Heart right ventricle (tissue), 16 donors: ENCODE measurements at regions not wholly inside any gene's neighbourhood (a gene's known extent, or its start where the extent isn't known, plus 50 kb on each side); places are given as distances from the start of the nearest gene placed in this dataset.

Experiments
- ATAC-seq, 8 donors: fragments of 200-7000 bp; cut with Tn5 transposase; one replicate each; pipeline ENCODE4 v1.9.1; 2020; ENCODE audit warnings: mild to moderate bottlenecking in 8 of 8, moderate library complexity in 8 of 8, moderate number of reproducible peaks in 1 of 8
- DNase-seq, 2 donors: peaks; one replicate each; pipeline ENCODE4 v3.0.0-alpha.2; 2020
- H3K27ac ChIP-seq, 10 donors: fragments of 200-600 bp; sonication (generic) in 2 of 10; one replicate each; pipeline versions ENCODE4 v1.5.0 to v1.8.0; 2020 to 2022; ENCODE audit warnings: mild to moderate bottlenecking in 3 of 10
- H3K27me3 ChIP-seq, 7 donors: fragments of 200-600 bp; one replicate each; pipeline ENCODE4 v1.8.0; 2021 to 2022; ENCODE audit warnings: mild to moderate bottlenecking in 2 of 7
- H3K36me3 ChIP-seq, 9 donors: fragments of 200-600 bp; sonication (generic) in 1 of 9; one replicate each; pipeline versions ENCODE4 v1.5.0 to v1.8.0; 2020 to 2022; ENCODE audit warnings: mild to moderate bottlenecking in 2 of 9
- H3K4me1 ChIP-seq, 9 donors: fragments of 200-600 bp; sonication (generic) in 1 of 9; one replicate each; pipeline versions ENCODE4 v1.5.0 to v1.8.0; 2020 to 2022; ENCODE audit warnings: mild to moderate bottlenecking in 4 of 9
- H3K4me3 ChIP-seq, 10 donors: fragments of 200-600 bp; sonication (generic) in 2 of 10; one replicate each; pipeline versions ENCODE4 v1.5.0 to v1.8.0; 2020 to 2022; ENCODE audit warnings: mild to moderate bottlenecking in 7 of 10, moderate library complexity in 2 of 10
- H3K9me3 ChIP-seq, 11 donors: fragments of 200-600 bp in 10 of 11; sonication (generic) in 2 of 11; one replicate each; pipeline versions ENCODE4 v1.5.0 to v1.8.0; 2013 to 2022; ENCODE audit warnings: mild to moderate bottlenecking in 2 of 11, control low read depth in 1 of 11, moderate library complexity in 1 of 11
- CTCF ChIP-seq, 9 donors: fragments of 200-600 bp; sonication (generic) in 2 of 9; IDR thresholded peaks; one replicate each; pipeline versions ENCODE4 v1.5.0 to v1.8.0; 2021 to 2022; ENCODE audit warnings: antibody characterized with exemption in 9 of 9, mild to moderate bottlenecking in 5 of 9, moderate library complexity in 1 of 9
- WGBS, 2 donors: extraction: QIAGEN DNeasy Blood & Tissue Kit; methylation state at CpG; one replicate each; pipeline ENCODE4 v1.1.7; 2013; ENCODE audit warnings: inconsistent platforms in 1 of 2; 5-methylcytosine and 5-hydroxymethylcytosine counted together
- intact Hi-C, 10 donors: fragments of 100-400 bp; cut with DNase I; formaldehyde crosslinking; loops; one replicate each; pipeline versions ENCODE4 v1.11.1 to v1.14.2; 2022
- donor health status: Arrhythmogenic right ventricular cardiomyopathy.
- donor health status: ischemic (EF 13 %, LVEDD 7.1; RV severe dilation, severe dysfunction).
- donor health status: healthy with polysubstance abuse.
- donor health status: DM: no; HTN: yes; CAD: no.
- donor health status: DM: no; HTN: no; CAD: no.
- donor health status: ischemic (EF 25% LVEDD 6.9; RV normal size, moderate dysfunction).
- donor health status: ischemic (EF 25% LVEDD 5.7; RV mildly dilated, moderate dysfunction).
- donor health status: healthy.
- donor health status: DM: yes; HTN: yes; CAD: no.
- donor health status: Ischemic cardiomyopathy.
- donor health status: ischemic (EF 35%, LVEDD 5.7; RV mildly dilated, moderate dysfunction).
- donor health status: nonischemic (EF 11% LVEDD 7.7; RV severe dilation, severe dysfunction).
- donor health status: DM: yes; HTN: yes; CAD: no.
- donor health status: PGD.
- donor health status: ischemic (EF 29% LVEDD 5.4; RV normal size, mild dysfunction).
- donor health status: nonischemic (EF 23%, LVEDD 6.1; RV moderate dilation, normal function).

GRCh38 chr6:105951322-105951721 lies 134.8 kb upstream of the PRDM1 start:
- no peaks in the 10 kb centered on the region for H3K9me3 ChIP-seq
- DNase-seq = no peak
- H3K4me3 ChIP-seq = no peak overlapping the region
- no peak for TF ChIP-seq CTCF (IDR thresholded peaks at IDR 0.05)
- no peak for ATAC-seq
- no peak overlapping the region for H3K27ac ChIP-seq
- no peaks in the 10 kb centered on the region for H3K36me3 ChIP-seq
- WGBS, 2 donors = 71 to 92% methylated on average over 4 of the region's 4 CpGs
- H3K27me3 ChIP-seq = peaks cover 0 to 11% (median 0%) of the 10 kb centered on the region in 7 donors
- intact Hi-C loops = no loop called here
- peaks cover 0 to 16% (median 0%) of the 10 kb centered on the region in 9 donors for H3K4me1 ChIP-seq

GRCh38 chr6:105949869-105950268 lies 136.3 kb upstream of the PRDM1 start:
- H3K9me3 ChIP-seq = no peaks in the 10 kb centered on the region
- intact Hi-C loops = no loop called here
- H3K36me3 ChIP-seq = no peaks in the 10 kb centered on the region
- peaks cover 0 to 16% (median 0%) of the 10 kb centered on the region in 9 donors for H3K4me1 ChIP-seq
- H3K27me3 ChIP-seq = peaks cover 0 to 15% (median 0%) of the 10 kb centered on the region in 7 donors
- no peak overlapping the region for H3K4me3 ChIP-seq
- H3K27ac ChIP-seq = no peak overlapping the region
- DNase-seq (no peak), ATAC-seq (no peak)
- WGBS, 2 donors = 71 to 73% methylated on average over 2 of the region's 2 CpGs
- TF ChIP-seq CTCF (IDR thresholded peaks at IDR 0.05) = no peak

- no peaks in the 10 kb centered on the region for H3K36me3 ChIP-seq
- H3K9me3 ChIP-seq = no peaks in the 10 kb centered on the region
- ATAC-seq (no peak), DNase-seq (no peak)
- H3K4me1 ChIP-seq = peaks cover 0 to 5% (median 0%) of the 10 kb centered on the region in 9 donors
- no peak for TF ChIP-seq CTCF (IDR thresholded peaks at IDR 0.05)
- intact Hi-C loops = no loop called here
- 86 to 89% methylated on average over 2 of the region's 2 CpGs for WGBS, 2 donors
- no peak overlapping the region for H3K27ac ChIP-seq
- H3K27me3 ChIP-seq = peaks cover 0 to 4% (median 0%) of the 10 kb centered on the region in 7 donors
- no peak overlapping the region for H3K4me3 ChIP-seq
Observed at GRCh38 chr6:105943514-105943913, 142.6 kb upstream of the PRDM1 start.

DNA sequence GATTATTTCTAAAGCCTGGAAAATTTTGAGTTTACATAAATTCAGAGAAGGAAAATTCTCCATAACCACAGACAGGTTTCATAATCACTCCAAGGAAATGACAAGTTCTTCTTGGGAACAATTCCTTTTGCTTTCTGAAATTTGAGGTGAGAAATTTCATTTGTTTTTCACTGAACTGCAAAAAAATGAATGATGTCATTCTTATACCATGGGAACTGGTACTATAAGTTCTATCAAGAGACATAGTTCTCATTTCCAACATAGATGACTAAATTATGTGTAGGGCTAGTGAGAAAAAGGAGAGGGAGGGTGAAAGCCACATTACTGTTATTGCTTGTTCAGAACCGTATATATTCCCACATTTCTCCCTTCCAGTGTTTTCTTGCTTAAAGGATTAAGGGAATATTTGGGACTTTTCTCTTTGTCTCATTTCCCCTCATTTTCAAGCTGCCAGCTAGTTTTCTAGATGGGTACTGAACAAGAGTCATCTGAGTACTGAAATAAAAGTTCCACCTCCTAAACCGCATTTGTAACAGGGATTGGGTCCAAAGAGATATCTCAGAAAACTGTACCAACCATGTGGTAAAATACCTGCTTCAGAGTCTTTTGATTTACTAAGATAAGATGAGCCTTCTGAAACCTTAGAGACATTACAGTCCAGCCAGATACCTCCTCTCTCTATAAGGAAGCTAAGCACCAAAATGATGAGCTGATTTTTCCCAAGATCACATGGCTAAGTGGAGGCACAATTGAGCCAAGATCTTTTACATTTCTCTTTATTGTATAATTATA lies 144.3 kb upstream of the PRDM1 start:
- Histone ChIP-seq H3K4me3 (no peak overlapping the region), H3K4me1 (peaks cover 0 to 5% (median 0%) of the 10 kb centered on the region in 9 donors), H3K36me3 (no peaks in the 10 kb centered on the region), H3K27ac (no peak overlapping the region), H3K9me3 (no peaks in the 10 kb centered on the region), H3K27me3 (peaks cover 0 to 4% (median 0%) of the 10 kb centered on the region in 7 donors)
- TF ChIP-seq CTCF (IDR thresholded peaks at IDR 0.05) = no peak
- ATAC-seq (no peak), DNase-seq (no peak)
- intact Hi-C loops = no loop called here
- WGBS, 2 donors = 87 to 92% methylated on average over 2 of the region's 2 CpGs
